ENCODE measurements at regions not wholly inside any gene's neighbourhood (a gene's known extent, or its start where the extent isn't known, plus 50 kb on each side); places are given as distances from the start of the nearest gene placed in this dataset.
"Not testable (repeated sequence)": the region's sequence is repeated elsewhere in the genome, so short reads cannot be mapped to it uniquely, and the experiment has no call there.

- DNase-seq; H3K4me3 Mint-ChIP-seq; H3K27me3 ChIP-seq (ENCODE audit: control insufficient read depth in 2 of 2, insufficient read depth in 2 of 2, low read length in 2 of 2); H3K36me3 ChIP-seq (replicated peaks in 1 of 2; ENCODE audit: control insufficient read depth in 1 of 2, insufficient read depth in 2 of 2, low read length in 2 of 2); H3K9ac ChIP-seq (ENCODE audit: insufficient read depth, low read length, poor library complexity, severe bottlenecking); H3K4me1 ChIP-seq (ENCODE audit: control insufficient read depth in 1 of 2, insufficient read depth in 2 of 2, low read length in 2 of 2); H3K9me3 Mint-ChIP-seq; H3K9me3 ChIP-seq (replicated peaks in 1 of 2; ENCODE audit: control insufficient read depth in 1 of 2, insufficient read depth in 1 of 2, low read length in 2 of 2); H3K79me2 ChIP-seq (ENCODE audit: insufficient read depth, low read length); H2AFZ ChIP-seq (ENCODE audit: insufficient read depth, low read depth, low read length, poor library complexity, severe bottlenecking); H3K4me3 ChIP-seq (replicated peaks in 1 of 3; ENCODE audit: low read depth in 2 of 3, low read length in 3 of 3); H3K4me2 ChIP-seq (replicated peaks; ENCODE audit: extremely low read depth, low read length, poor library complexity, severe bottlenecking); H3K36me3 Mint-ChIP-seq; H3K4me1 Mint-ChIP-seq; intact Hi-C loops (cut with micrococcal nuclease); H3K27me3 Mint-ChIP-seq (ENCODE audit: low read depth in 3 of 3); H4K20me1 ChIP-seq (ENCODE audit: insufficient read depth, low read length); H3K27ac ChIP-seq (ENCODE audit: low read depth in 1 of 2, low read length in 2 of 2): not testable (repeated sequence)
- WGBS (ENCODE audit: insufficient coverage), result no CpG with 5 or more reads among the region's 9 CpGs
- peak overlapping the region in 1 of 7 donors; percentile 65 for H3K27ac Mint-ChIP-seq
These were observed 196.3 kb downstream of the TP53TG3F start for GRCh38 chr16:33655756-33656155.

DNA sequence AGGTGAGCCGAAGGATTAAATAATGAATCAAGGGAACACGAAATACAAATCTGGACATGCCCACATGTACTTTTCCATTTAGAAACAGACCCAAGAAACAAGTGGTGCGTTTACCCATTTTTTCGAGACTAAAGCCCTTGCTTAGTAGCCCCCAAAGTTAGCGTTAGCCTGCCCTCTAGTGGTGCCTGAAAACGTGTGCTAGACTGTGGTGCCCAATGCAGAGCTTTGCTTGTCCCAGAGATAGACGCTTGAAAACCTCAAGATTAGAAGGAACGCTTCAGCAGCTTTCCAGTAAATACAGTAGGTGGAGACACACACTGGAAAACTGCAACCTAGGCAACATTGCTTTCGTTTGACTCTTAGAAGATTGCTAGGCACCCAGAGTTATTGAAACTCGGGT, 197.0 kb downstream of the TP53TG3F start:
- H2AFZ ChIP-seq (ENCODE audit: insufficient read depth, low read depth, low read length, poor library complexity, severe bottlenecking); H3K27me3 ChIP-seq (ENCODE audit: control insufficient read depth in 2 of 2, insufficient read depth in 2 of 2, low read length in 2 of 2); H3K27ac Mint-ChIP-seq; H3K79me2 ChIP-seq (ENCODE audit: insufficient read depth, low read length); H4K20me1 ChIP-seq (ENCODE audit: insufficient read depth, low read length); H3K27ac ChIP-seq (ENCODE audit: low read depth in 1 of 2, low read length in 2 of 2); H3K4me2 ChIP-seq (replicated peaks; ENCODE audit: extremely low read depth, low read length, poor library complexity, severe bottlenecking); DNase-seq; H3K9me3 ChIP-seq (replicated peaks in 1 of 2; ENCODE audit: control insufficient read depth in 1 of 2, insufficient read depth in 1 of 2, low read length in 2 of 2); H3K27me3 Mint-ChIP-seq (ENCODE audit: low read depth in 3 of 3); H3K36me3 ChIP-seq (replicated peaks in 1 of 2; ENCODE audit: control insufficient read depth in 1 of 2, insufficient read depth in 2 of 2, low read length in 2 of 2); H3K9ac ChIP-seq (ENCODE audit: insufficient read depth, low read length, poor library complexity, severe bottlenecking); H3K9me3 Mint-ChIP-seq; intact Hi-C loops (cut with micrococcal nuclease); H3K4me3 ChIP-seq (replicated peaks in 1 of 3; ENCODE audit: low read depth in 2 of 3, low read length in 3 of 3); H3K4me1 Mint-ChIP-seq; H3K36me3 Mint-ChIP-seq; H3K4me1 ChIP-seq (ENCODE audit: control insufficient read depth in 1 of 2, insufficient read depth in 2 of 2, low read length in 2 of 2); H3K4me3 Mint-ChIP-seq: not testable (repeated sequence)
- no CpG with 5 or more reads among the region's 10 CpGs for WGBS (ENCODE audit: insufficient coverage)

- intact Hi-C loops (cut with micrococcal nuclease); H3K4me3 Mint-ChIP-seq; H3K79me2 ChIP-seq (ENCODE audit: insufficient read depth, low read length); H3K9me3 Mint-ChIP-seq; H3K27me3 Mint-ChIP-seq (ENCODE audit: low read depth in 3 of 3); DNase-seq; H3K27ac ChIP-seq (ENCODE audit: low read depth in 1 of 2, low read length in 2 of 2); H3K4me2 ChIP-seq (replicated peaks; ENCODE audit: extremely low read depth, low read length, poor library complexity, severe bottlenecking); H4K20me1 ChIP-seq (ENCODE audit: insufficient read depth, low read length); H3K9me3 ChIP-seq (replicated peaks in 1 of 2; ENCODE audit: control insufficient read depth in 1 of 2, insufficient read depth in 1 of 2, low read length in 2 of 2); H2AFZ ChIP-seq (ENCODE audit: insufficient read depth, low read depth, low read length, poor library complexity, severe bottlenecking); H3K36me3 ChIP-seq (replicated peaks in 1 of 2; ENCODE audit: control insufficient read depth in 1 of 2, insufficient read depth in 2 of 2, low read length in 2 of 2); H3K4me3 ChIP-seq (replicated peaks in 1 of 3; ENCODE audit: low read depth in 2 of 3, low read length in 3 of 3); H3K4me1 ChIP-seq (ENCODE audit: control insufficient read depth in 1 of 2, insufficient read depth in 2 of 2, low read length in 2 of 2); H3K36me3 Mint-ChIP-seq; H3K9ac ChIP-seq (ENCODE audit: insufficient read depth, low read length, poor library complexity, severe bottlenecking); H3K27me3 ChIP-seq (ENCODE audit: control insufficient read depth in 2 of 2, insufficient read depth in 2 of 2, low read length in 2 of 2); H3K4me1 Mint-ChIP-seq; H3K27ac Mint-ChIP-seq: not testable (repeated sequence)
- no CpG with 5 or more reads among the region's 3 CpGs for WGBS (ENCODE audit: insufficient coverage)
These were observed 198.3 kb downstream of the TP53TG3F start for GRCh38 chr16:33657717-33658116.

DNA sequence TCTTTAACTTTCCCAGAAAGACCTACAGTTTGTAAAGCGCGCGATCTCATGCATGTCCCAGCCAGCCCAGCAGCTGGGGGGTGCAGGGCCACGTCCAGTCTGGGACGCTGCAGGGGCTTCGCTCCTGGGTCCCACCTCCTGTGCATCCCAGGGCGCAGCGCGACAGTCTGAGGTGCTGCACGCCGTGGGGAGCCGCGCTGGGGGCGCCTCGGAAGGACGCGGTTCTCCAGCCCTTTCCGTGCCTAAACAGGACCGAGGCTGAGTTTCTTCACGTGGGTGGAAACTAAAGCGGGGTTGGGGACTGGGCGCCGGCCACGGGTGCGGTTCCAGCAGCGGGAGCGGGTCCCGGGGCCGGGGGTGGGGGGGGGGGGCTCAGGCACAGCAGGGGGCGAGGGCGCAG, 221.4 kb downstream of the TP53TG3F start:
- H3K27ac Mint-ChIP-seq; H3K9ac ChIP-seq (ENCODE audit: insufficient read depth, low read length, poor library complexity, severe bottlenecking); H3K79me2 ChIP-seq (ENCODE audit: insufficient read depth, low read length); H3K4me3 Mint-ChIP-seq; H3K4me1 Mint-ChIP-seq; H3K4me3 ChIP-seq (replicated peaks in 1 of 3; ENCODE audit: low read depth in 2 of 3, low read length in 3 of 3); H3K36me3 Mint-ChIP-seq; H4K20me1 ChIP-seq (ENCODE audit: insufficient read depth, low read length); H3K9me3 ChIP-seq (replicated peaks in 1 of 2; ENCODE audit: control insufficient read depth in 1 of 2, insufficient read depth in 1 of 2, low read length in 2 of 2); H3K36me3 ChIP-seq (replicated peaks in 1 of 2; ENCODE audit: control insufficient read depth in 1 of 2, insufficient read depth in 2 of 2, low read length in 2 of 2); H3K4me1 ChIP-seq (ENCODE audit: control insufficient read depth in 1 of 2, insufficient read depth in 2 of 2, low read length in 2 of 2); H3K27me3 ChIP-seq (ENCODE audit: control insufficient read depth in 2 of 2, insufficient read depth in 2 of 2, low read length in 2 of 2); H3K27me3 Mint-ChIP-seq (ENCODE audit: low read depth in 3 of 3); intact Hi-C loops (cut with micrococcal nuclease); H2AFZ ChIP-seq (ENCODE audit: insufficient read depth, low read depth, low read length, poor library complexity, severe bottlenecking); H3K4me2 ChIP-seq (replicated peaks; ENCODE audit: extremely low read depth, low read length, poor library complexity, severe bottlenecking); DNase-seq; H3K27ac ChIP-seq (ENCODE audit: low read depth in 1 of 2, low read length in 2 of 2): not testable (repeated sequence)
- WGBS (ENCODE audit: insufficient coverage), result 50% methylated on average over 18 of the region's 31 CpGs
- H3K9me3 Mint-ChIP-seq, result peaks cover 0 to 17% (median 0%) of the 10 kb centered on the region in 7 donors
